ENCODE measurements at regions not wholly inside any gene's neighbourhood (a gene's known extent, or its start where the extent isn't known, plus 50 kb on each side); places are given as distances from the start of the nearest gene placed in this dataset.

DNA sequence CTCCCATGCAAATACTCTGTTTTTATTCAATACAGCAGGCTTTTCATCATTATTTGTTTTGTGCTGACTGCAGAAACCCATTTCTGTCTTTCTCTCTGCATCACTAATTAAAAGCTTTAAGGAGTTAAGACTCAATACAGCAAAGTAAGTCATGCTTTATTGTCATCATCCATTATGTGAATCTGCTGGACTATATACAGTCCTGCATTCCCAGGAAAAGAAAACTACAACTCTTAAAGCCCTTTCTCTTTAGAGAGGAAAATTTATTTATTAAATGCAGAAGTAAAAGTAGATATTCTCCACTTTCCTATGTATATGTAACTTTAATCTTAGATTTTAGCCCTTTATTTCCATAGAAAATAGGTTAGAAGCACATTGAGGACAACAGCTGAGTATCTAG lies 706.6 kb upstream of the RGMB start:
- TF ChIP-seq, protein P1, sequence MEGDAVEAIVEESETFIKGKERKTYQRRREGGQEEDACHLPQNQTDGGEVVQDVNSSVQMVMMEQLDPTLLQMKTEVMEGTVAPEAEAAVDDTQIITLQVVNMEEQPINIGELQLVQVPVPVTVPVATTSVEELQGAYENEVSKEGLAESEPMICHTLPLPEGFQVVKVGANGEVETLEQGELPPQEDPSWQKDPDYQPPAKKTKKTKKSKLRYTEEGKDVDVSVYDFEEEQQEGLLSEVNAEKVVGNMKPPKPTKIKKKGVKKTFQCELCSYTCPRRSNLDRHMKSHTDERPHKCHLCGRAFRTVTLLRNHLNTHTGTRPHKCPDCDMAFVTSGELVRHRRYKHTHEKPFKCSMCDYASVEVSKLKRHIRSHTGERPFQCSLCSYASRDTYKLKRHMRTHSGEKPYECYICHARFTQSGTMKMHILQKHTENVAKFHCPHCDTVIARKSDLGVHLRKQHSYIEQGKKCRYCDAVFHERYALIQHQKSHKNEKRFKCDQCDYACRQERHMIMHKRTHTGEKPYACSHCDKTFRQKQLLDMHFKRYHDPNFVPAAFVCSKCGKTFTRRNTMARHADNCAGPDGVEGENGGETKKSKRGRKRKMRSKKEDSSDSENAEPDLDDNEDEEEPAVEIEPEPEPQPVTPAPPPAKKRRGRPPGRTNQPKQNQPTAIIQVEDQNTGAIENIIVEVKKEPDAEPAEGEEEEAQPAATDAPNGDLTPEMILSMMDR (tag by site-specific recombination; IDR thresholded peaks at IDR 0.05) = no peak
- TF ChIP-seq YY1 (tag by site-specific recombination; IDR thresholded peaks at IDR 0.05) = no peak
- no peak for TF ChIP-seq SP7 (tag by site-specific recombination; IDR thresholded peaks at IDR 0.05)
- no peak for TF ChIP-seq ZNF404 (tag by site-specific recombination; IDR thresholded peaks at IDR 0.05)
- TF ChIP-seq, protein P2, sequence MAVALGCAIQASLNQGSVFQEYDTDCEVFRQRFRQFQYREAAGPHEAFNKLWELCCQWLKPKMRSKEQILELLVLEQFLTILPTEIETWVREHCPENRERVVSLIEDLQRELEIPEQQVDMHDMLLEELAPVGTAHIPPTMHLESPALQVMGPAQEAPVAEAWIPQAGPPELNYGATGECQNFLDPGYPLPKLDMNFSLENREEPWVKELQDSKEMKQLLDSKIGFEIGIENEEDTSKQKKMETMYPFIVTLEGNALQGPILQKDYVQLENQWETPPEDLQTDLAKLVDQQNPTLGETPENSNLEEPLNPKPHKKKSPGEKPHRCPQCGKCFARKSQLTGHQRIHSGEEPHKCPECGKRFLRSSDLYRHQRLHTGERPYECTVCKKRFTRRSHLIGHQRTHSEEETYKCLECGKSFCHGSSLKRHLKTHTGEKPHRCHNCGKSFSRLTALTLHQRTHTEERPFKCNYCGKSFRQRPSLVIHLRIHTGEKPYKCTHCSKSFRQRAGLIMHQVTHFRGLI (tag by site-specific recombination; IDR thresholded peaks at IDR 0.05) = no peak
